GM23248 (cell line): ENCODE measurements at regions not wholly inside any gene's neighbourhood (a gene's known extent, or its start where the extent isn't known, plus 50 kb on each side); places are given as distances from the start of the nearest gene placed in this dataset.

Experiments used
- DNase-seq: peaks from one replicate; pipeline ENCODE4 v3.0.0-alpha.2; 2015
- H2AFZ ChIP-seq: fragments of 200-600 bp; sonication (generic); 2 replicates; pipeline ENCODE4 v1.6.1; 2016; ENCODE audit warnings: antibody characterized with exemption
- H3F3A ChIP-seq: fragments of 200-600 bp; sonication (generic); 2 replicates; pipeline ENCODE4 v1.6.1; 2016; ENCODE audit warnings: mild to moderate bottlenecking, antibody characterized with exemption, mixed run types; ENCODE audit not compliant: insufficient read depth
- H3K27ac ChIP-seq: fragments of 200-600 bp; sonication (generic); 2 replicates; pipeline ENCODE4 v1.5.1; 2016; ENCODE audit warnings: mild to moderate bottlenecking
- H3K27me3 ChIP-seq: fragments of 200-600 bp; sonication (generic); replicated peaks from 2 replicates; pipeline ENCODE4 v1.6.1; 2016; ENCODE audit warnings: mild to moderate bottlenecking; ENCODE audit not compliant: insufficient read depth
- H3K36me3 ChIP-seq: fragments of 200-600 bp; sonication (generic); 2 replicates; pipeline ENCODE4 v1.6.1; 2016; ENCODE audit warnings: low read depth, mild to moderate bottlenecking
- H3K4me1 ChIP-seq: fragments of 200-600 bp; sonication (generic); 2 replicates; pipeline ENCODE4 v1.6.1; 2016; ENCODE audit warnings: mild to moderate bottlenecking; ENCODE audit not compliant: insufficient read depth
- H3K4me2 ChIP-seq: fragments of 200-600 bp; sonication (generic); one replicate; pipeline ENCODE4 v1.6.1; 2016; ENCODE audit warnings: mild to moderate bottlenecking; ENCODE audit not compliant: unreplicated experiment
- H3K4me3 ChIP-seq: fragments of 200-600 bp; sonication (generic); 2 replicates; pipeline ENCODE4 v1.5.1; 2016; ENCODE audit warnings: mild to moderate bottlenecking
- H3K79me2 ChIP-seq: fragments of 200-600 bp; sonication (generic); 2 replicates; pipeline ENCODE4 v1.6.1; 2016; ENCODE audit warnings: mild to moderate bottlenecking; ENCODE audit not compliant: insufficient read depth
- H3K9ac ChIP-seq: fragments of 200-600 bp; sonication (generic); 2 replicates; pipeline ENCODE4 v1.6.1; 2016; ENCODE audit warnings: mild to moderate bottlenecking
- H3K9me2 ChIP-seq: fragments of 200-600 bp; sonication (generic); 2 replicates; pipeline ENCODE4 v1.6.1; 2016; ENCODE audit warnings: mixed run types, mild to moderate bottlenecking, moderate library complexity; ENCODE audit not compliant: insufficient read depth
- H3K9me3 ChIP-seq: fragments of 200-600 bp; sonication (generic); one replicate; pipeline ENCODE4 v1.6.1; 2017; ENCODE audit warnings: low read depth
- H4K20me1 ChIP-seq: fragments of 200-600 bp; sonication (generic); 2 replicates; pipeline ENCODE4 v1.6.0; 2016; ENCODE audit not compliant: insufficient read depth
- EZH2 ChIP-seq: fragments of 200-600 bp; sonication (generic); IDR thresholded peaks from 2 replicates; pipeline ENCODE4 v1.6.1; 2018; ENCODE audit warnings: antibody characterized with exemption, mild to moderate bottlenecking; ENCODE audit not compliant: insufficient read depth, poor library complexity, severe bottlenecking
- EZH2phosphoT487 ChIP-seq: fragments of 200-600 bp; sonication (generic); IDR thresholded peaks from 2 replicates; pipeline ENCODE4 v1.6.1; 2018; ENCODE audit warnings: antibody characterized with exemption, moderate library complexity, mild to moderate bottlenecking, low read depth; ENCODE audit not compliant: insufficient read depth
- WGBS, 2 experiments: methylation state at CpG; one replicate each; pipeline ENCODE4 v1.1.6; 2015 to 2017; ENCODE audit warnings: low lambda C conversion rate in 2 of 2, low coverage in 1 of 2; ENCODE audit errors: missing lambda C conversion rate in 2 of 2; 5-methylcytosine and 5-hydroxymethylcytosine counted together
- in situ Hi-C: fragments of 300-500 bp; cut with MboI; formaldehyde crosslinking; loops from 2 replicates; pipeline ENCODE4 v1.15.0; 2020

GRCh38 chr4:175290401-175290800, 372.2 kb downstream of the ADAM29 start:
- Histone ChIP-seq H3K36me3 (no peaks in the 10 kb centered on the region), H3K4me1 (no peaks in the 10 kb centered on the region), H3K9ac (no peak overlapping the region), H3K4me3 (no peak overlapping the region), H3K9me2 (no peaks in the 10 kb centered on the region), H3K27me3 (no peaks in the 10 kb centered on the region), H3F3A (no peaks in the 10 kb centered on the region), H3K27ac (no peak overlapping the region), H3K4me2 (no peak overlapping the region), H3K79me2 (no peaks in the 10 kb centered on the region), H2AFZ (no peak overlapping the region), H4K20me1 (no peaks in the 10 kb centered on the region), H3K9me3 (no peaks in the 10 kb centered on the region)
- no peak for DNase-seq
- 46 to 47% methylated on average over 3 of the region's 3 CpGs for WGBS, 2 experiments
- in situ Hi-C loops, result no loop called here
- no peak for TF ChIP-seq EZH2phosphoT487
- no peak for TF ChIP-seq EZH2

GRCh38 chr4:175297965-175298565, 379.9 kb downstream of the ADAM29 start:
- Histone ChIP-seq H3K4me3 (no peak overlapping the region), H3K9me2 (no peaks in the 10 kb centered on the region), H3K36me3 (no peaks in the 10 kb centered on the region), H2AFZ (peak overlapping the region; percentile 36; the same call in 1 of the 2 replicates), H3K4me2 (no peak overlapping the region), H3K4me1 (0 out of 2 replicates have a peak, but pooled peaks cover 4% of the 10 kb centered on the region), H3K9me3 (no peaks in the 10 kb centered on the region), H3K27ac (no peak overlapping the region), H4K20me1 (no peaks in the 10 kb centered on the region), H3K9ac (no peak overlapping the region), H3K27me3 (no peaks in the 10 kb centered on the region), H3K79me2 (no peaks in the 10 kb centered on the region), H3F3A (no peaks in the 10 kb centered on the region)
- 36 to 40% methylated on average over 2 of the region's 2 CpGs for WGBS, 2 experiments
- TF ChIP-seq EZH2 (no peak), EZH2phosphoT487 (no peak)
- in situ Hi-C loops, result no loop called here
- DNase-seq, result peak; percentile 41

GRCh38 chr4:175306436-175306835, 388.3 kb downstream of the ADAM29 start:
- Histone ChIP-seq H3K79me2 (no peaks in the 10 kb centered on the region), H3K27me3 (no peaks in the 10 kb centered on the region), H3K4me2 (no peak overlapping the region), H3K9me2 (no peaks in the 10 kb centered on the region), H3K9ac (no peak overlapping the region), H3K4me3 (no peak overlapping the region), H3F3A (0 out of 2 replicates have a peak, but pooled peaks cover 5% of the 10 kb centered on the region), H3K27ac (no peak overlapping the region), H3K4me1 (peaks cover 13% of the 10 kb centered on the region), H3K36me3 (no peaks in the 10 kb centered on the region), H4K20me1 (no peaks in the 10 kb centered on the region), H3K9me3 (no peaks in the 10 kb centered on the region), H2AFZ (no peak overlapping the region)
- TF ChIP-seq EZH2 (no peak), EZH2phosphoT487 (no peak)
- in situ Hi-C loops, result no loop called here
- DNase-seq, result no peak

- 0 out of 2 replicates have a peak, but pooled peaks cover 5% of the 10 kb centered on the region for H3F3A ChIP-seq
- H3K9me3 ChIP-seq, result no peaks in the 10 kb centered on the region
- 29 to 38% methylated on average over 1 of the region's 1 CpG for WGBS, 2 experiments
- H3K79me2 ChIP-seq, result no peaks in the 10 kb centered on the region
- DNase-seq, result no peak
- TF ChIP-seq EZH2, result no peak
- TF ChIP-seq EZH2phosphoT487, result no peak
- H3K4me3 ChIP-seq, result no peak overlapping the region
- no peaks in the 10 kb centered on the region for H3K36me3 ChIP-seq
- H4K20me1 ChIP-seq, result no peaks in the 10 kb centered on the region
- no peak overlapping the region for H3K9ac ChIP-seq
- H3K4me1 ChIP-seq, result peaks cover 13% of the 10 kb centered on the region
- in situ Hi-C loops, result no loop called here
- H3K4me2 ChIP-seq, result no peak overlapping the region
- no peaks in the 10 kb centered on the region for H3K27me3 ChIP-seq
- no peaks in the 10 kb centered on the region for H3K9me2 ChIP-seq
- H3K27ac ChIP-seq, result no peak overlapping the region
- H2AFZ ChIP-seq, result 0 out of 2 replicates have a peak overlapping the region, but pooled peaks have one; percentile 47
These were observed 389.2 kb downstream of the ADAM29 start for GRCh38 chr4:175307326-175307725.
